GM23338 (cell line): ENCODE measurements at regions not wholly inside any gene's neighbourhood (a gene's known extent, or its start where the extent isn't known, plus 50 kb on each side); places are given as distances from the start of the nearest gene placed in this dataset.

ENCODE experiments used
- ATAC-seq: fragments of 200-7000 bp; cut with Tn5 transposase; 3 replicates; pipeline ENCODE4 v1.9.1; 2020
- DNase-seq: peaks from one replicate; pipeline ENCODE4 v3.0.0-alpha.2; 2015; ENCODE audit warnings: low spot score
- H2AFZ ChIP-seq: fragments of 200-600 bp; sonication (generic); 2 replicates; pipeline ENCODE4 v1.8.0; 2016; ENCODE audit warnings: antibody characterized with exemption, mild to moderate bottlenecking, moderate library complexity
- H3F3A ChIP-seq: fragments of 200-600 bp; sonication (generic); replicated peaks from 2 replicates; pipeline ENCODE4 v1.8.0; 2017; ENCODE audit warnings: antibody characterized with exemption, mixed run types, low read depth
- H3K27ac ChIP-seq: fragments of 200-600 bp; sonication (generic); 2 replicates; pipeline ENCODE4 v1.6.1; 2016; ENCODE audit warnings: low read depth
- H3K27me3 ChIP-seq: fragments of 200-600 bp; sonication (generic); 2 replicates; pipeline ENCODE4 v1.8.0; 2016; ENCODE audit warnings: mild to moderate bottlenecking, mixed run types, moderate library complexity; ENCODE audit not compliant: insufficient read depth
- H3K36me3 ChIP-seq: fragments of 200-600 bp; sonication (generic); 2 replicates; pipeline ENCODE4 v1.8.0; 2016; ENCODE audit warnings: mild to moderate bottlenecking; ENCODE audit not compliant: insufficient read depth
- H3K4me1 ChIP-seq: fragments of 200-600 bp; sonication (generic); 2 replicates; pipeline ENCODE4 v1.8.0; 2016; ENCODE audit warnings: mild to moderate bottlenecking, moderate library complexity; ENCODE audit not compliant: insufficient read depth
- H3K4me2 ChIP-seq: fragments of 200-600 bp; sonication (generic); 2 replicates; pipeline ENCODE4 v1.7.1; 2017; ENCODE audit warnings: mixed run types
- H3K4me3 ChIP-seq: fragments of 200-600 bp; sonication (generic); 2 replicates; pipeline ENCODE4 v1.6.1; 2016; ENCODE audit warnings: mixed run types
- H3K79me2 ChIP-seq: fragments of 200-600 bp; sonication (generic); replicated peaks from 2 replicates; pipeline ENCODE4 v1.8.0; 2017; ENCODE audit warnings: mild to moderate bottlenecking; ENCODE audit not compliant: insufficient read depth
- H3K9me2 ChIP-seq: fragments of 200-600 bp; sonication (generic); 2 replicates; pipeline ENCODE4 v1.8.0; 2017; ENCODE audit not compliant: insufficient read depth
- H4K20me1 ChIP-seq: fragments of 200-600 bp; sonication (generic); replicated peaks from 2 replicates; pipeline ENCODE4 v1.8.0; 2017; ENCODE audit warnings: mild to moderate bottlenecking; ENCODE audit not compliant: insufficient read depth
- H3K27ac Mint-ChIP-seq: 2 replicates; pipeline ENCODE4 v1.8.0; 2020; ENCODE audit warnings: inconsistent platforms, mild to moderate bottlenecking, moderate library complexity, mixed read lengths
- H3K27me3 Mint-ChIP-seq: 3 replicates; pipeline ENCODE4 v1.8.0; 2022; ENCODE audit warnings: low read depth, mild to moderate bottlenecking, moderate library complexity, mixed read lengths, inconsistent platforms; ENCODE audit not compliant: insufficient read depth, poor library complexity
- H3K36me3 Mint-ChIP-seq: 3 replicates; pipeline ENCODE4 v1.8.0; 2021; ENCODE audit warnings: low read depth, mild to moderate bottlenecking, inconsistent platforms, moderate library complexity, mixed read lengths
- H3K4me1 Mint-ChIP-seq: 3 replicates; pipeline ENCODE4 v1.8.0; 2020; ENCODE audit warnings: mild to moderate bottlenecking, inconsistent platforms, mixed read lengths
- H3K4me3 Mint-ChIP-seq: 3 replicates; pipeline ENCODE4 v1.8.0; 2021; ENCODE audit warnings: moderate library complexity, mild to moderate bottlenecking, inconsistent platforms, mixed read lengths
- H3K9me3 Mint-ChIP-seq: 3 replicates; pipeline ENCODE4 v1.8.0; 2020; ENCODE audit warnings: moderate library complexity, mild to moderate bottlenecking, inconsistent platforms, mixed read lengths
- CREB1 ChIP-seq: fragments of 250-450 bp; sonication (Bioruptor Pico); IDR thresholded peaks from 2 replicates; pipeline ENCODE4 v1.5.0; 2020; ENCODE audit warnings: low read depth, mild to moderate bottlenecking, moderate library complexity
- EZH2phosphoT487 ChIP-seq: fragments of 200-600 bp; sonication (generic); IDR thresholded peaks from one replicate; pipeline ENCODE4 v1.8.1; 2018; ENCODE audit warnings: antibody characterized with exemption; ENCODE audit not compliant: unreplicated experiment
- JUNB ChIP-seq: IDR thresholded peaks from one replicate; pipeline ENCODE4 v1.6.1; 2016; ENCODE audit warnings: antibody characterized with exemption; ENCODE audit not compliant: unreplicated experiment
- NANOG ChIP-seq: IDR thresholded peaks from 2 replicates; pipeline ENCODE4 v1.6.1; 2016; ENCODE audit warnings: antibody characterized with exemption, borderline replicate concordance
- POLR2AphosphoS5 ChIP-seq: IDR thresholded peaks from 2 replicates; pipeline ENCODE4 v1.6.1; 2016; ENCODE audit warnings: antibody characterized with exemption, low read depth
- STAT1 ChIP-seq: IDR thresholded peaks from one replicate; pipeline ENCODE4 v1.6.1; 2016; ENCODE audit warnings: antibody characterized with exemption; ENCODE audit not compliant: unreplicated experiment
- ZNF114 ChIP-seq: fragments of 250-450 bp; sonication (Bioruptor Pico); IDR thresholded peaks from 2 replicates; pipeline ENCODE4 v1.5.0; 2020; ENCODE audit warnings: mild to moderate bottlenecking, moderate library complexity
- ZNF331 ChIP-seq: fragments of 250-450 bp; sonication (Bioruptor Pico); IDR thresholded peaks from 2 replicates; pipeline ENCODE4 v1.5.0; 2020; ENCODE audit warnings: low read depth, mild to moderate bottlenecking, moderate library complexity
- TF ChIP-seq, protein P1 (sequence below), 2 experiments: fragments of 200-600 bp in 1 of 2; sonication (generic) in 1 of 2; conservative IDR thresholded peaks; 2 replicates each; pipeline versions ENCODE4 v1.5.1 to v1.6.1; 2016 to 2017; ENCODE audit warnings: antibody characterized with exemption in 2 of 2, low read depth in 2 of 2, mild to moderate bottlenecking in 2 of 2, moderate library complexity in 1 of 2
- TF ChIP-seq, protein P2 (sequence below): IDR thresholded peaks from one replicate; pipeline ENCODE4 v1.6.1; 2018; ENCODE audit warnings: antibody characterized with exemption; ENCODE audit not compliant: unreplicated experiment

DNA sequence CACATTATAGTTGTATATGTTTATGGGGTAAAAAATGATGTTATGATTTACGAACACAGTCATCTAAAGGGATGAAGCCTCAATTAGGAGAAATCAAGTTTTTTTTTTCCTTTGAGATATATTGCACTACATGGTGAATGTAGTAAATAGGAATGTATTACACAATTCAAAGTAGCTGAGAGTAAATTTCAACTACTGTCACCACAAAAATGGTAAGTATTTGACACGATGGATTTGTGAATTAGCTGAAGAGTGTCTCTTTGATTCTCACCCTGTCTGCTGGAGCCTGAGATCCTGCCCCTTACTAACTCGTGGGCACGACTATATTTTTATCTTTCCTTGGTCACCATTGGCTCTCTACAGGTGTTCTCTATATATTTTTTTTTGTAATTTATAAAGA lies 540.4 kb upstream of the DSEL start:
- DNase-seq (no peak), ATAC-seq (no peak)
- Mint-ChIP-seq H3K9me3 (no peaks in the 10 kb centered on the region; the same call in 2 of the 3 replicates), H3K4me1 (no peaks in the 10 kb centered on the region), H3K36me3 (no peaks in the 10 kb centered on the region), H3K27ac (no peak overlapping the region), H3K27me3 (no peaks in the 10 kb centered on the region), H3K4me3 (no peak overlapping the region)
- Histone ChIP-seq H3K27ac (no peak overlapping the region), H3K4me1 (peaks cover under 1% of the 10 kb centered on the region; the same call in 1 of the 2 replicates), H4K20me1 (no peaks in the 10 kb centered on the region), H2AFZ (no peak overlapping the region), H3K36me3 (no peaks in the 10 kb centered on the region), H3F3A (no peaks in the 10 kb centered on the region), H3K4me3 (no peak overlapping the region), H3K79me2 (no peaks in the 10 kb centered on the region), H3K4me2 (no peak overlapping the region), H3K27me3 (no peaks in the 10 kb centered on the region), H3K9me2 (no peaks in the 10 kb centered on the region; the same call in 1 of the 2 replicates)
- TF ChIP-seq ZNF114 (CRISPR knock-in tag) (no peak), EZH2phosphoT487 (no peak), POLR2AphosphoS5 (no peak), ZNF331 (CRISPR knock-in tag) (no peak), STAT1 (no peak), NANOG (no peak), CREB1 (CRISPR knock-in tag) (no peak), JUNB (no peak)
- TF ChIP-seq, protein P1, sequence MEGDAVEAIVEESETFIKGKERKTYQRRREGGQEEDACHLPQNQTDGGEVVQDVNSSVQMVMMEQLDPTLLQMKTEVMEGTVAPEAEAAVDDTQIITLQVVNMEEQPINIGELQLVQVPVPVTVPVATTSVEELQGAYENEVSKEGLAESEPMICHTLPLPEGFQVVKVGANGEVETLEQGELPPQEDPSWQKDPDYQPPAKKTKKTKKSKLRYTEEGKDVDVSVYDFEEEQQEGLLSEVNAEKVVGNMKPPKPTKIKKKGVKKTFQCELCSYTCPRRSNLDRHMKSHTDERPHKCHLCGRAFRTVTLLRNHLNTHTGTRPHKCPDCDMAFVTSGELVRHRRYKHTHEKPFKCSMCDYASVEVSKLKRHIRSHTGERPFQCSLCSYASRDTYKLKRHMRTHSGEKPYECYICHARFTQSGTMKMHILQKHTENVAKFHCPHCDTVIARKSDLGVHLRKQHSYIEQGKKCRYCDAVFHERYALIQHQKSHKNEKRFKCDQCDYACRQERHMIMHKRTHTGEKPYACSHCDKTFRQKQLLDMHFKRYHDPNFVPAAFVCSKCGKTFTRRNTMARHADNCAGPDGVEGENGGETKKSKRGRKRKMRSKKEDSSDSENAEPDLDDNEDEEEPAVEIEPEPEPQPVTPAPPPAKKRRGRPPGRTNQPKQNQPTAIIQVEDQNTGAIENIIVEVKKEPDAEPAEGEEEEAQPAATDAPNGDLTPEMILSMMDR (conservative IDR thresholded peaks at IDR 0.05; ENCODE audit: low read depth in 2 of 2): no peak
- TF ChIP-seq, protein P2, sequence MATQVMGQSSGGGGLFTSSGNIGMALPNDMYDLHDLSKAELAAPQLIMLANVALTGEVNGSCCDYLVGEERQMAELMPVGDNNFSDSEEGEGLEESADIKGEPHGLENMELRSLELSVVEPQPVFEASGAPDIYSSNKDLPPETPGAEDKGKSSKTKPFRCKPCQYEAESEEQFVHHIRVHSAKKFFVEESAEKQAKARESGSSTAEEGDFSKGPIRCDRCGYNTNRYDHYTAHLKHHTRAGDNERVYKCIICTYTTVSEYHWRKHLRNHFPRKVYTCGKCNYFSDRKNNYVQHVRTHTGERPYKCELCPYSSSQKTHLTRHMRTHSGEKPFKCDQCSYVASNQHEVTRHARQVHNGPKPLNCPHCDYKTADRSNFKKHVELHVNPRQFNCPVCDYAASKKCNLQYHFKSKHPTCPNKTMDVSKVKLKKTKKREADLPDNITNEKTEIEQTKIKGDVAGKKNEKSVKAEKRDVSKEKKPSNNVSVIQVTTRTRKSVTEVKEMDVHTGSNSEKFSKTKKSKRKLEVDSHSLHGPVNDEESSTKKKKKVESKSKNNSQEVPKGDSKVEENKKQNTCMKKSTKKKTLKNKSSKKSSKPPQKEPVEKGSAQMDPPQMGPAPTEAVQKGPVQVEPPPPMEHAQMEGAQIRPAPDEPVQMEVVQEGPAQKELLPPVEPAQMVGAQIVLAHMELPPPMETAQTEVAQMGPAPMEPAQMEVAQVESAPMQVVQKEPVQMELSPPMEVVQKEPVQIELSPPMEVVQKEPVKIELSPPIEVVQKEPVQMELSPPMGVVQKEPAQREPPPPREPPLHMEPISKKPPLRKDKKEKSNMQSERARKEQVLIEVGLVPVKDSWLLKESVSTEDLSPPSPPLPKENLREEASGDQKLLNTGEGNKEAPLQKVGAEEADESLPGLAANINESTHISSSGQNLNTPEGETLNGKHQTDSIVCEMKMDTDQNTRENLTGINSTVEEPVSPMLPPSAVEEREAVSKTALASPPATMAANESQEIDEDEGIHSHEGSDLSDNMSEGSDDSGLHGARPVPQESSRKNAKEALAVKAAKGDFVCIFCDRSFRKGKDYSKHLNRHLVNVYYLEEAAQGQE: no peak

DNA sequence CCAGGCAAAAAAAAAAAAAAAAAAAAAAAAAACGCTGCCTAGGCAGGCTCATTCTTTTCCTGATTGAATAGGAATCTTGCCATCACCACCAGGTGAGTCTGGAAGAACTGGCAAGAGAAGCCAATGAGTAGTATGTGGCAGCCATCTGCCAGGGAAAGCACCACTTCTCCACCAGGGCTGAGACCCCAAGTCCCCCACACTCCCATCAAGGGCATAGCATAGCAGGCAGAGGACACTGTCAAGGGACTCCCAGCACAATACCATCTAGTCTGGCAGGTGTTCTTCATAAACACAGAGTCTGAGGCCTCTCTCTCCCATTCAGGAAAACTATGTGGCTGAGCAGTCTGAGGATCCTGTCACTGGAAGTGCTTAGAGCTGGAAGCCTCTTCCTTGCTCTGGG lies 538.1 kb upstream of the DSEL start:
- no peak overlapping the region for H3K4me3 Mint-ChIP-seq
- no peak overlapping the region for H3K4me3 ChIP-seq
- no peaks in the 10 kb centered on the region; the same call in 2 of the 3 replicates for H3K9me3 Mint-ChIP-seq
- no peak for DNase-seq
- H3K27me3 Mint-ChIP-seq: no peaks in the 10 kb centered on the region
- peaks cover 12% of the 10 kb centered on the region; the same call in 1 of the 2 replicates for H3K4me1 ChIP-seq
- no peaks in the 10 kb centered on the region for H3K36me3 Mint-ChIP-seq
- no peak overlapping the region for H2AFZ ChIP-seq
- H3K9me2 ChIP-seq: no peaks in the 10 kb centered on the region; the same call in 1 of the 2 replicates
- H3K79me2 ChIP-seq: no peaks in the 10 kb centered on the region
- H3K4me2 ChIP-seq: no peak overlapping the region
- ATAC-seq: no peak
- no peaks in the 10 kb centered on the region for H4K20me1 ChIP-seq
- no peaks in the 10 kb centered on the region for H3K27me3 ChIP-seq
- H3K36me3 ChIP-seq: no peaks in the 10 kb centered on the region
- H3K4me1 Mint-ChIP-seq: peaks cover 9% of the 10 kb centered on the region
- no peak overlapping the region for H3K27ac ChIP-seq
- no peaks in the 10 kb centered on the region for H3F3A ChIP-seq
- no peak overlapping the region for H3K27ac Mint-ChIP-seq
- TF ChIP-seq POLR2AphosphoS5: no peak
- TF ChIP-seq ZNF114 (CRISPR knock-in tag): no peak
- TF ChIP-seq JUNB: no peak
- TF ChIP-seq, protein P2: no peak
- TF ChIP-seq NANOG: no peak
- TF ChIP-seq ZNF331 (CRISPR knock-in tag): no peak
- no peak for TF ChIP-seq CREB1 (CRISPR knock-in tag)
- TF ChIP-seq EZH2phosphoT487: no peak
- TF ChIP-seq STAT1: no peak
- TF ChIP-seq, protein P1 (conservative IDR thresholded peaks at IDR 0.05; ENCODE audit: low read depth in 2 of 2): no peak
